Caco-2 (cell line): ENCODE measurements at regions not wholly inside any gene's neighbourhood (a gene's known extent, or its start where the extent isn't known, plus 50 kb on each side); places are given as distances from the start of the nearest gene placed in this dataset.

ENCODE experiments used
- BruUV-seq: library from RNA; stranded (reverse); fragments of 400-500 nt; replicated peaks from 2 replicates; lab custom pipeline; 2021; lab: Mats Ljungman, UMichigan
- CTCF ChIA-PET: fragments of 300-600 bp; sonication (Branson Sonifier 250); formaldehyde crosslinking; loops from one replicate; lab custom pipeline; 2022; ENCODE audit warnings: antibody characterized with exemption; lab: Charles Lee
- POLR2A ChIA-PET: fragments of 300-600 bp; sonication (Branson Sonifier 250); formaldehyde crosslinking; loops from one replicate; lab custom pipeline; 2022; ENCODE audit warnings: antibody characterized with exemption; lab: Charles Lee
- DNase-seq, 2 experiments: peaks; one replicate each; pipeline versions ENCODE4 v3.0.0 to v3.0.0-alpha.2; 2020 to 2022
- H3K27me3 ChIP-seq: replicated peaks from 2 replicates; pipeline ENCODE4 v1.6.0; 2011; ENCODE audit warnings: low read length; ENCODE audit not compliant: control insufficient read depth, insufficient read depth
- H3K36me3 ChIP-seq: 2 replicates; pipeline ENCODE4 v1.5.1; 2011; ENCODE audit warnings: low read length; ENCODE audit not compliant: control insufficient read depth, insufficient read depth
- H3K4me1 ChIP-seq: fragments of 250-450 bp; sonication (Bioruptor Pico); 2 replicates; pipeline ENCODE4 v1.5.1; 2020; ENCODE audit warnings: mild to moderate bottlenecking
- H3K4me3 ChIP-seq: 2 replicates; pipeline ENCODE4 v1.5.1; 2011; ENCODE audit warnings: low read depth, mild to moderate bottlenecking, control low read depth, low read length
- H3K9me3 ChIP-seq: fragments of 250-450 bp; sonication (Bioruptor Pico); 2 replicates; pipeline ENCODE4 v1.5.1; 2020; ENCODE audit warnings: mild to moderate bottlenecking, moderate library complexity
- H3K27ac Mint-ChIP-seq: one replicate; pipeline ENCODE4 v1.8.0; 2022; ENCODE audit warnings: mixed read lengths; ENCODE audit not compliant: unreplicated experiment
- H3K27me3 Mint-ChIP-seq: one replicate; pipeline ENCODE4 v1.8.0; 2022; ENCODE audit warnings: mixed read lengths; ENCODE audit not compliant: insufficient read depth, unreplicated experiment
- H3K36me3 Mint-ChIP-seq: one replicate; pipeline ENCODE4 v1.8.0; 2022; ENCODE audit warnings: mild to moderate bottlenecking, mixed read lengths; ENCODE audit not compliant: insufficient read depth, unreplicated experiment
- H3K4me1 Mint-ChIP-seq: one replicate; pipeline ENCODE4 v1.8.0; 2022; ENCODE audit warnings: low read depth, mixed read lengths; ENCODE audit not compliant: unreplicated experiment
- H3K4me3 Mint-ChIP-seq: one replicate; pipeline ENCODE4 v1.8.0; 2022; ENCODE audit warnings: mild to moderate bottlenecking, moderate library complexity, mixed read lengths; ENCODE audit not compliant: unreplicated experiment
- H3K9me3 Mint-ChIP-seq: one replicate; pipeline ENCODE4 v1.8.0; 2022; ENCODE audit warnings: mixed read lengths; ENCODE audit not compliant: unreplicated experiment
- intact Hi-C: fragments of 100-400 bp; cut with micrococcal nuclease; formaldehyde crosslinking; loops from one replicate; pipeline ENCODE4 v1.10.0; 2022; ENCODE audit not compliant: unreplicated experiment
- TF ChIP-seq, protein P1 (sequence below), 2 experiments: fragments of 200-600 bp in 1 of 2; IDR thresholded peaks; 1 replicate in 1 of 2; 2 replicates in 1 of 2; pipeline versions ENCODE4 v1.5.1 to v1.8.0; 2011 to 2022; ENCODE audit warnings: antibody characterized with exemption in 1 of 2, control low read depth in 1 of 2, inconsistent platforms in 1 of 2, low read depth in 1 of 2, low read length in 1 of 2, mild to moderate bottlenecking in 1 of 2, moderate library complexity in 1 of 2; ENCODE audit not compliant: insufficient read depth in 1 of 2, severe bottlenecking in 1 of 2, unreplicated experiment in 1 of 2

DNA sequence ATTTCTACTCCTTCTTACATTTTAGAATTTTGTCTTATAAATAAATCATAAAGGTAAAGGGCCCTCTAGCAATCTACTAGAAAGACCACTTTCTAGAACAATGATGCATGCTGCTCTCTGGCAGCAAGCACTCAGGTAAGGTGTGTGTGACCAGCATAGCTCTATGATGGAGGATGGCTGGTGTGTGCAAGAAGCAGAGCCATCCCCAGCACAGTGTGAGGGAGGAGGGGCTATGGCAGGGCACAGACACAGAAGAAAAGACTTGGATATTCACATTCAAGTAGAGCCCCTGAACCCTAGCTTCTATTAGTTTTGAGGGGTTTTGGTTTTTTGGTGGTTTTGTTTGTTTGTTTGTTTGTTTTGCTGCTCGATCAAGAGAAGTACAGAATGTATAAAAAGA, 277.1 kb upstream of the CCDC54 start:
- Mint-ChIP-seq H3K9me3 (peaks cover 9% of the 10 kb centered on the region), H3K4me1 (no peaks in the 10 kb centered on the region), H3K27me3 (peaks cover 8% of the 10 kb centered on the region), H3K27ac (no peak overlapping the region), H3K36me3 (no peaks in the 10 kb centered on the region), H3K4me3 (no peak overlapping the region)
- intact Hi-C loops: no loop called here
- ChIA-PET CTCF (no interaction called here), POLR2A (no interaction called here)
- H3K36me3 ChIP-seq: no peaks in the 10 kb centered on the region
- no peak overlapping the region for H3K4me3 ChIP-seq
- H3K27me3 ChIP-seq: no peaks in the 10 kb centered on the region
- no peaks in the 10 kb centered on the region for H3K9me3 ChIP-seq
- H3K4me1 ChIP-seq: no peaks in the 10 kb centered on the region
- TF ChIP-seq, protein P1, sequence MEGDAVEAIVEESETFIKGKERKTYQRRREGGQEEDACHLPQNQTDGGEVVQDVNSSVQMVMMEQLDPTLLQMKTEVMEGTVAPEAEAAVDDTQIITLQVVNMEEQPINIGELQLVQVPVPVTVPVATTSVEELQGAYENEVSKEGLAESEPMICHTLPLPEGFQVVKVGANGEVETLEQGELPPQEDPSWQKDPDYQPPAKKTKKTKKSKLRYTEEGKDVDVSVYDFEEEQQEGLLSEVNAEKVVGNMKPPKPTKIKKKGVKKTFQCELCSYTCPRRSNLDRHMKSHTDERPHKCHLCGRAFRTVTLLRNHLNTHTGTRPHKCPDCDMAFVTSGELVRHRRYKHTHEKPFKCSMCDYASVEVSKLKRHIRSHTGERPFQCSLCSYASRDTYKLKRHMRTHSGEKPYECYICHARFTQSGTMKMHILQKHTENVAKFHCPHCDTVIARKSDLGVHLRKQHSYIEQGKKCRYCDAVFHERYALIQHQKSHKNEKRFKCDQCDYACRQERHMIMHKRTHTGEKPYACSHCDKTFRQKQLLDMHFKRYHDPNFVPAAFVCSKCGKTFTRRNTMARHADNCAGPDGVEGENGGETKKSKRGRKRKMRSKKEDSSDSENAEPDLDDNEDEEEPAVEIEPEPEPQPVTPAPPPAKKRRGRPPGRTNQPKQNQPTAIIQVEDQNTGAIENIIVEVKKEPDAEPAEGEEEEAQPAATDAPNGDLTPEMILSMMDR (IDR thresholded peaks at IDR 0.05; ENCODE audit: insufficient read depth in 1 of 2, low read depth in 1 of 2, low read length in 1 of 2, severe bottlenecking in 1 of 2, unreplicated experiment in 1 of 2): no peak
- DNase-seq: no peak
- no TSS peak for BruUV-seq

DNA sequence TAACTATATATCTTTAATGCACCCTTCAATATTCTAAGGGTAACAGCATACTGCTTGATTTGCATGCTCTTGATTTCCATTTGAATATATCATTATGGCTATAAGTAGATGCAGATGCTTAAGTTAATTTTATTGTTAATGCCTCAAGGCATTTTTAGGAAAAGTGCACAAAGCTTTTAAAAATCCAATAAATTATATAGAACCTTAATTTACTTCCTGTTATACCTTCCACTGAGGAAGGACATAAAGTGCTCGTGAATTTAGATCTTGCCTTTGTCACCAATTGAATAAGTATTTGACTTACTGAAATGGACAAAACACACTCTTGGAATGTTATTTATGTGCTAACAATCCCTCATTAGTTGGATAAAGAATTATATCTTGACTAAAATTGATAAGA, 276.7 kb upstream of the CCDC54 start:
- DNase-seq: no peak
- H3K9me3 Mint-ChIP-seq: peaks cover 13% of the 10 kb centered on the region
- Histone ChIP-seq H3K4me1 (no peaks in the 10 kb centered on the region), H3K9me3 (no peaks in the 10 kb centered on the region), H3K36me3 (no peaks in the 10 kb centered on the region), H3K27me3 (no peaks in the 10 kb centered on the region), H3K4me3 (no peak overlapping the region)
- BruUV-seq: no TSS peak
- ChIA-PET POLR2A (no interaction called here), CTCF (no interaction called here)
- no peaks in the 10 kb centered on the region for H3K4me1 Mint-ChIP-seq
- TF ChIP-seq, protein P1 (IDR thresholded peaks at IDR 0.05; ENCODE audit: insufficient read depth in 1 of 2, low read depth in 1 of 2, low read length in 1 of 2, severe bottlenecking in 1 of 2, unreplicated experiment in 1 of 2): no peak
- no peak overlapping the region for H3K27ac Mint-ChIP-seq
- intact Hi-C loops: no loop called here
- no peaks in the 10 kb centered on the region for H3K36me3 Mint-ChIP-seq
- peaks cover 8% of the 10 kb centered on the region for H3K27me3 Mint-ChIP-seq
- H3K4me3 Mint-ChIP-seq: no peak overlapping the region

DNA sequence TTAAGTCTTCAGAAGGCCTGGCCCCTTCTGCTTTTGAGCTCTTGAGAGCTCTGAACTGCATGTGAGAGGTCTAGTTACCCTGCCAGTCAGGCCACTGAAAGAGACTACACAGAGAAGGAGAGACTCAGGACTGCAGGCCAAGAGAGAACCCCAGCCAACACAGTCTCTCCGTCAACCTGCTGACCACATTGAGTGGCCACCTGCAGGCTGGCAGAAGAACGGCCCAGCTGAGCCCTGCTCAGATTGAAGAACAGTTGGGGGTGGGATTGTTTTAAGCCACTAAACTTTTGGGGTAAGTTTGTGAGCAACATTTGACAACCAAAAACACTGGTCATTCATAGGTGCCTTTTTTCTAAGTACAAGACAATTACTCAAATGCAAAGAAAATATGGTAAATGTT, 273.5 kb upstream of the CCDC54 start:
- no TSS peak for BruUV-seq
- Mint-ChIP-seq H3K36me3 (no peaks in the 10 kb centered on the region), H3K4me1 (no peaks in the 10 kb centered on the region), H3K27me3 (no peaks in the 10 kb centered on the region), H3K27ac (no peak overlapping the region), H3K9me3 (peaks cover 22% of the 10 kb centered on the region), H3K4me3 (no peak overlapping the region)
- no peak for DNase-seq
- TF ChIP-seq, protein P1 (IDR thresholded peaks at IDR 0.05; ENCODE audit: insufficient read depth in 1 of 2, low read depth in 1 of 2, low read length in 1 of 2, severe bottlenecking in 1 of 2, unreplicated experiment in 1 of 2): no peak
- H3K36me3 ChIP-seq: no peaks in the 10 kb centered on the region
- ChIA-PET POLR2A (no interaction called here), CTCF (no interaction called here)
- H3K27me3 ChIP-seq: no peaks in the 10 kb centered on the region
- H3K4me3 ChIP-seq: no peak overlapping the region
- no peaks in the 10 kb centered on the region for H3K4me1 ChIP-seq
- no peaks in the 10 kb centered on the region for H3K9me3 ChIP-seq
- intact Hi-C loops: no loop called here
